Skin of body (tissue), 1 donor: ENCODE measurements at regions not wholly inside any gene's neighbourhood (a gene's known extent, or its start where the extent isn't known, plus 50 kb on each side); places are given as distances from the start of the nearest gene placed in this dataset.

Experiments
- DNase-seq: peaks from one replicate; lab custom pipeline; 2025; lab: John Stamatoyannopoulos, UW

DNA sequence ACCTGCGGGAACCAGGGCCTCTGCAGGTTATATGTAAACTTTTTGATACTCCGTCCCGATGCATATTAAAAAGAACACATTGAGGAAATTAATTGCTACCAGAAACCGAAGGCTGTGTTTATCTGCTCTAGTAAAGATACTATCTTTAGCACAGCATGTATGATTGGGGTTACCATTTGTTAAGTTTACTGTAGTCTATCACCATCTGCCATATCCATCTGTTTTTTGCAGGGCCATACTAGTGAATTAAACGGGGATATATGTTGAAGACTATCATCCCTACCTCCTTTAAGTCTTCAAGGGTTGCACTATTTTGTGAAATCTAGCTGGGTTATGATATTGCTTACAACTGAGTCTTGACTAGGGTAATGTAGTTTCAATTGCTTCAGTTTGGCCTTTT lies 597.0 kb downstream of the SQOR start:
- no peak for DNase-seq

GRCh38 chr15:46232471-46232870 lies 597.6 kb downstream of the SQOR start:
- DNase-seq: no peak

DNA sequence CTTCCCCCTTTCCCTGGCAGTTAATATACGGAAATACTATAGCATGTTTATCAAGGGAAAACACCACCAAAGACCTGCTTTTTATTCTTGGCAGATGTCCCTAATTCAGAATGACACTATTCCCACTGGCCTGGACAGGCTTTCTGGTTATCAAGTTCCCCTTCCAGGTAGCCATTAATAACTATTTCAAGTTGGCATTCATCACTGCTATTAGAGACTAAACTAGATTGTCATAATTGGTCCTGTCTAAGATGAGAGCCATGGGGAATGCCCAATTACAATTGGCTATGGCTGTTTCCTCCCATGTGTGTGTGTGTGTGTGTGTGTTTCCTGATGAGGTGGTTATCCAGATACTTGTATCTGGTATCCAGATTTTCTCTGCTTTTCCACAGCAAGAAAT lies 608.1 kb downstream of the SQOR start:
- DNase-seq: no peak

- DNase-seq: no peak
Measured at GRCh38 chr15:46251903-46252302, 617.1 kb downstream of the SQOR start.

DNA sequence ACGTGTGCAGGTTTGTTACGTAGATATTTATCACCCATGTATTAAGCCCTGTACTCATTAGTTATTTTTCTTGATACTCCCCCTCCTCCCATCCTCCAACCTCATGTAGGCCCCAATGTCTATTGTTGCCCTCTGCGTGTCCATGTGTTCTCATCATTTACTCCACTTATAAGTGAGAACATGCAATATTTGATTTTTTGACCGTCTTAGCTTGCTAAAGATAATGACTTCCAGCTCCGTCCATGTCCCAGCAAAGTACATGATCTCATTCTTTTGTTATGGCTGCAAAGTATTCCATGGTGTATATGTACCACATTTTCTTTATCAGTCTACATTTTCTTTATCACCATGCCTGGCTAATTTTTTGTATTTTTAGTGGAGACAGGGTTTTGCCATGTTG lies 623.2 kb downstream of the SQOR start:
- DNase-seq: peak; percentile 47

GRCh38 chr15:46260937-46261336 lies 626.1 kb downstream of the SQOR start:
- DNase-seq: no peak

- DNase-seq: no peak
Measured at GRCh38 chr15:46265664-46266347, 631.0 kb downstream of the SQOR start.

GRCh38 chr15:46266661-46267060 lies 631.8 kb downstream of the SQOR start:
- DNase-seq: no peak

DNA sequence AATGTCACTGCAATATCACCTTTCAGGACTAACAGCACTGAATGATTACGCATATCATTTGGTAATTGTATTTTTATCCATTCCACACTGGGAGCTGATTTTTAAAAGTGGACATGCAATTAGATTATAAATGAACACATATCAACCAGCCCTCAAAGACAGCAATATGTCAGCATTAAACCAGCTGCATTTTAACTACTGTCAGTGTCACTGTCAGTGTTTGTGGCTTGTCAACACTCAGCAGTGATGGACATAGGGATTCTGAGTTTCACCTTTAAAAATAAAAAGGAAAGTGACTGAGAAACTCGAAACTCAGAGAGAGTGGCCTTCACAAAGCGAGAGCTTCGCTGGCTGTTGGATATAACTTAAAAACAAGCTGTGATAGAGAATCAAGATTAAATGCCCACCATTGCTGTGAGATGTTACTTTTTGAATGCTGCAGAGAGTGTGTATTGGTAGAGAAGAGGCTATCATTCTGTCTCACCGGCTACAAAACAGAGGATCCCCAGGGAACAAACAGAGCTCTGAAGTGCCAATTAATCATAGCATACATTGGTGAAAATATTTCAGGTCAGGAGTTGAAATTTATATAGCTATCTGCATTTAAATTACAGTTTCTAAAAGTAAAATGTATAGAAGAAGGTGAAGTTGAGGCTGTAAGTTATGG lies 635.8 kb downstream of the SQOR start:
- no peak for DNase-seq

DNA sequence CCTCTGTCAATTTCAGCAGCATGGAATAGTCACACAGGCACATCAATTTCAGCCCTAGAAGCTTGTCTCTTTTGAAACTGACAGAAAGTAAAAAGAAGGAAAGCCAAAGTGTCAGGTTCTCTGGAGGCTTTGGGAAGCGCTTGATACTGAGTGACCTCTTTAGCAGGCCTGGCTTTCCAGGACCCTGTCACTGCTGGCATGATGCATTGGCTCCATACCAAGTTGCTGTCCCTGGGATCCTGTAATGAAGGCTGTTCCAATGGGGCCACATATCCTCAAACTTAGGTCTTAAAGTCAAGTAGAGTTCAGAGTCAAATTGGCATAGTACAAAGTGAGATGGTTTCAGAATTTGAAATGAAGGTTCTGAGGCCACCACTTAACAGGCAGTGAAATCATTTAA lies 640.9 kb downstream of the SQOR start:
- no peak for DNase-seq

- no peak for DNase-seq
Measured at GRCh38 chr15:46277451-46277850, 642.6 kb downstream of the SQOR start.

DNA sequence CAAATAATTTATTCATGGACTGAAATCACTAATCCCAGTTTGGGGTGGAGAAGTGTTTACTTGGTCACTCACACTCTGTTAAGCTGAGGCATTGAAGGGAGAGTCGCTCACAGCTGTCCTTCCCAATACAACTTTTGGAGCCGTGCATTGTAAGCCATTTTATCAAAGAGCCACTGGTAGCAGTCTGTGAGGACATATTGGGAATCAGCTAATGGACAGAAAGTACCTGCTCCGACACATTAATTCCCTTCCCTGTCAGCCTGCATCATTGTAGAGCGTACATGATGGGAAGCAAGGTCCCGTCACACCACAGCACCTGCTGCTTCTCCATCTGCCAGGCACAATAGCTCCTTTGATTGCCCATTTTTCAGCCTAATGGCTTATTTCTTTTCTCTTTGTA lies 643.2 kb downstream of the SQOR start:
- no peak for DNase-seq

- DNase-seq: peak; percentile 10
Measured at GRCh38 chr15:46278486-46279090, 643.8 kb downstream of the SQOR start.

DNA sequence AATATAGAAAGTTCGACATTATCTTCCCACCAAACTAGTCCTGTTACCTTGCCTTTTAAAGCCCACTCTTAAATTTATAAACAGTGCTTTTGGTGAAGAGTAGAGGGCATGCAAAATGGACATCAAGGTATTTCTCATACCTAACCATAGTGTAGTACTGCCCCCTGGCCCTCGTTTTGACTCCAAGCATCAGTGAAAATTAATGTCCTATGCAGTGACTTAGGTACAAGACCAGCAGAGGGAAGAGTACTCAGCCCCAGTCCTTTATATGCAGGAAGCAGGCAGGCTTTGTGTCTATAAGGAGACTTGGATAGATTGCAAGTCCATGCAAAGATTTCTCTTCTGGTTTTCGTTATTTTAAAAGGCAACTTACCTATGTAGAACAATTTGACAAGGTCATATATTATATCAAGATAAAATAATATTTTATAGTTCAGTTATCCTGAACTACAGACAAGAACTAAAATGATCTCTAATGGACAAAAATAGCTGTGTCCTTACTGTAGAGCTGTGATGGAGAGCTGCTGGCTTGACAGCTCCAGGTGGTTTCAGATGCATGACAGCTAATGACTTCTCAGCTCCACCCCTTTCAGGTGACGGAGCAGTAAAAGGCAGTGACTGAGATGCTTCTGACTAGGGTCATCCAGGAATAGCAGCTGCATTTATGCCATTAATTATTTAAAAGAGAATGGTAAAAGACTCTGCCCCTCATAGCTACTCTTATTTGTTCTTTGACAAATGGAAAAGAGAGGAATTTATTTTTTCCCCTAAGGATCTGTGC lies 646.1 kb downstream of the SQOR start:
- no peak for DNase-seq

GRCh38 chr15:46293550-46293949 lies 658.7 kb downstream of the SQOR start:
- DNase-seq: no peak

- no peak for DNase-seq
Measured at GRCh38 chr15:46296002-46296401, 661.2 kb downstream of the SQOR start.

GRCh38 chr15:46296797-46297196 lies 662.0 kb downstream of the SQOR start:
- DNase-seq: no peak

DNA sequence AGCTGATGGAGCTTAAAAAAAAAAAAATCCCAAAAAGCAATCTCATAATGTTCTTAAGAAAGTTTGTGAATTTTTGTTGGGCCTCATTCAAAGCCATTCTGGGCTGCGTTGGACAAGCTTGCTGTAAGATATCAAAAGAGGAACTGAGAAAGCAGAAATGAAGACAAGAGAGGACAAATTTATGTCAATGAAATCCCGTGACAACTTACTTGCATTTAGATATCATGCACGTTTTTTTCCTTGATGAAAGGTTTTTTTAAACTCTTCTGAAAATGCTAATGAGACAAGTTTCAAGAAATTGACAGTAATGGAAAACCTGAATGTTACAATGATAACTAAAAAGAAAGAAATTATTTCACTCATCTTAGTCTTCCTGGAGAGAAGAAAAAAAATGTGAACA lies 662.9 kb downstream of the SQOR start:
- no peak for DNase-seq

GRCh38 chr15:46300716-46301115 lies 665.9 kb downstream of the SQOR start:
- no peak for DNase-seq

DNA sequence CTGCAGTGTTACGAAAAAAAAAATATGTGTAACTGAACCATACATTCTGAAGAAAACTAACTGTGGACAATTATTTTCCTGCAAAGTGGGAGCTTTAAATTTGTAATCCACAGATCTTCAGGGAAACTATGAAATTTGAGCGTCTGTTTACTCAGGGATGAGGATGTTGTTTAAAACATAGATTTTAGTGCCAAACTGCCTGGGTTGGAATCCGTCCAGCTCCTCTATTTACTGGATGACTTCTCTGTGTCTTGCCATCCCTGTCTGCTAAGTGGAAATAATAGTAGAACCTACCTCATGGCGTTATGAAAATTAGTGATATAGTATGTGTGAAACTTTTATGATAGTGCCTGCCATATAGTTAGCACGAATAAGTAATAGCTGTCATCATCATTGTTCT lies 666.5 kb downstream of the SQOR start:
- no peak for DNase-seq

- no peak for DNase-seq
Measured at GRCh38 chr15:46301826-46302225, 667.0 kb downstream of the SQOR start.

DNA sequence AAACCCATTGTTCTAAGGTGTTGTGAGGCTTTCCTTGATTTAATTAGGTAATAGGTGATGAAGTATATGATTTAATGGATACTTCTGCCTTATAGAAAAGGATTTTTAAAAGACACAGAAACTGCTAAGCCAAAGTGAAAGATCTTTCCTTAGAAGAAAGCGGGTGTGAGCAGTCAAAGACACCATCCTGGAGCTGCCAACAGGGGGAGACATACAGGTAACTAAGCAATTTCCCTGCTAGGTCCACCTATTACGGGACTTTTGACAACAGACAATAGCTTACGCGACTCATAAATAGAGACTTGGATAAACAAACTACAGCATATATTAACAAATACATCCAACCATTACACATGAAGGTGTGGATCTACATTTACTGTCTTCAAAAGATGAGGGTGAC lies 669.5 kb downstream of the SQOR start:
- DNase-seq: no peak
